Activated gamma-delta T cell treated with Interleukin-2 at 50 U/mL for 16 hours (primary cell): ENCODE measurements at regions not wholly inside any gene's neighbourhood (a gene's known extent, or its start where the extent isn't known, plus 50 kb on each side); places are given as distances from the start of the nearest gene placed in this dataset.
"Not testable (repeated sequence)": the region's sequence is repeated elsewhere in the genome, so short reads cannot be mapped to it uniquely, and the experiment has no call there.

Experiments
- DNase-seq: peaks from one replicate; pipeline ENCODE4 v3.0.0-alpha.2; 2020

- not testable (repeated sequence) for DNase-seq
These were observed 102.8 kb upstream of the KCNMA1 start for GRCh38 chr10:77740396-77740795.

GRCh38 chr10:77738496-77739158 lies 101.0 kb upstream of the KCNMA1 start:
- no peak for DNase-seq

- no peak for DNase-seq
These were observed 100.0 kb upstream of the KCNMA1 start for GRCh38 chr10:77737608-77738007.

DNA sequence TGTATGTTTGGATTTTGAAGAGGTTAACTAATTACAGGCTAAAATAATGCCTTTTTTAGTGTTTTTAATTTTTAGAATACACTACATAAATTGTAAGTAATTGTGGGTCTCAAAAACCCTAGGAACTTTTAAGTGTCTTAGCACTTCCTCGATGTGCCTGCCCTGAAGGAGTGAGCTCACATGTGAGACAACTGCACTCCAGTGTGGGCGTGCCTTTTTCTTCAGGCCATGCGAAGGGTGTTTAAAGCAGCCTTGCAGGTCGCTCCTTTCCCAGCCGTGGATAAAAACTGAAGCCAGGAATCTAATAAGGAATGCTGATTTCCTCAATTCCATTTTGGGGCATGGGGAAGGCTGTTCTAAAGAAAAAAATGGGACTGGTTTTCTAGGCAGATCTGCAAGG lies 97.5 kb upstream of the KCNMA1 start:
- not testable (repeated sequence) for DNase-seq

GRCh38 chr10:77732213-77733003 lies 94.8 kb upstream of the KCNMA1 start:
- DNase-seq: no peak

DNA sequence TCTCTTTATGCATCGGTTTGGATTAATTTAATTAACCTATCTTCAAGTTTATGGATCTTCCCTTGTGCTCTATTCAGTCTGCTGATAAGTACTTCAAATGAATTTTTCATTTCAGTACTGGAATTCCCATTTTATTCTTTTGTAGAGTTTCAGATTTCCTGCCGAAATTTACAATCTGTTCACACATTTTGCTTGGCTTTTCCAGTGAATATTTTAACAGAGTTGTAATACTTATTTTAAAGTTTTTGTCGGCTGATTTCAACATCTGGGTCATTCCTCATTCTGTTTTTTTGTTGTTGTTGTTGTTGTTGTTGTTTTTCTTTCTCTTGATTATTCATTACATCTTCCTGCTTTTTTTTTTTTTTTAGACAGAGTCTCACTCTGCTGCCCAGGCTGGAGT lies 89.9 kb upstream of the KCNMA1 start:
- DNase-seq: no peak

DNA sequence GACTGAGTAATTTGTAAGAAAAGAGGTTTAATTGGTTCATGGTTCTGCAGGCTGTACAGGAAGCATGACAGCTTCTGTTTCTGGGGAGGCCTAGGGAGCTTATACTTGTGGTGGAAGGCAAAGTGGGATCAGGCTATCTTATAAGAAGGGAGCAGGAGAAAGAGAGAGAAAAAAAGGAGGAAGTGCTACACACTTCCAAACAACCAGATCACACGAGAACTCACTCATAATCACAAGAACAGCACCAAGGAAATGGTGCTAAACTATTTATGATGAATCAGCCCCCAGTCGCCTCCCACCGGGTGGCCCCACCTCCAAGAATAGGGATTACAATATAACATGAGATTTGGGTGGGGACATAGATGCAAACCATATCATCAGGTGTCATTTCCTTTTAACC lies 89.1 kb upstream of the KCNMA1 start:
- no peak for DNase-seq

- DNase-seq: no peak
These were observed 88.7 kb upstream of the KCNMA1 start for GRCh38 chr10:77726301-77726700.

- no peak for DNase-seq
These were observed 87.2 kb upstream of the KCNMA1 start for GRCh38 chr10:77724820-77725219.

DNA sequence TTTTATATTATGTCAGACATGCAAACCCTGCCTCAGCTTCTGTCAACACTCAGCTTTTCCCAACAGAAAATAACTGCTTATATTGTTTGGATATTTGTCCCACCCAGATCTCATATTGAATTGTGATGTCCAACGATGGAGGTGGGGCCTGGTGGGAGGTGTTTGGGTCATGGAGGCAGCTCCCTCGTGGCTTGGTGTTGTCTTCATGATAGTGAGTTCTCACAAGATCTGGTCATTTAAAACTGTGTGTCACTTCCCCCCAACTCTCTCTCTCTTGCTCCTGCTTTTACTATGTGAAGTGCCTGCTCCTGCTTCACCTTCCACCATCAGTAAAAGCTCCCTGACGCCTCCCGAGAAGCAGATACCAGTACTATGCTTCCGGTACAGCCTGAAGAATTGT lies 85.8 kb upstream of the KCNMA1 start:
- DNase-seq: no peak

- not testable (repeated sequence) for DNase-seq
These were observed 85.3 kb upstream of the KCNMA1 start for GRCh38 chr10:77722956-77723355.

- DNase-seq: no peak
These were observed 84.2 kb upstream of the KCNMA1 start for GRCh38 chr10:77721815-77722214.

DNA sequence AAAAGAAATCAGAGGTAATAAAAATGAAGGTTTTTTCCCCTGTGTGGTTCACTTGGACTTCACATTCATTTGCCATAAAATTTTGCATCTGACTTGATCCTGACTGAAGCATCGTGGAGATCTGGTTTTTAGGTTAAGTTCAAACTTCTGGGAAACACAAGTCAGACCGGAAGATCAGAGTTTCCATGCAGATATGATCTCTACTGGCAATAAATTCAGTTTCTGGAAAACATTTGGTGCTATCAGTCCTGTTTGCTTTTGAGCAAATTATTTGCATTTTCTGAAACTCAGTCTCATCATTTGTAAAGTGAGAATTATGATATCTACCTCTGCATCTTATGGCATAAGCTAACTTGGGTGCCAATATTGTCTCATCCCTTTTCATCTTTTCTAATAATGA lies 81.3 kb upstream of the KCNMA1 start:
- DNase-seq: no peak

DNA sequence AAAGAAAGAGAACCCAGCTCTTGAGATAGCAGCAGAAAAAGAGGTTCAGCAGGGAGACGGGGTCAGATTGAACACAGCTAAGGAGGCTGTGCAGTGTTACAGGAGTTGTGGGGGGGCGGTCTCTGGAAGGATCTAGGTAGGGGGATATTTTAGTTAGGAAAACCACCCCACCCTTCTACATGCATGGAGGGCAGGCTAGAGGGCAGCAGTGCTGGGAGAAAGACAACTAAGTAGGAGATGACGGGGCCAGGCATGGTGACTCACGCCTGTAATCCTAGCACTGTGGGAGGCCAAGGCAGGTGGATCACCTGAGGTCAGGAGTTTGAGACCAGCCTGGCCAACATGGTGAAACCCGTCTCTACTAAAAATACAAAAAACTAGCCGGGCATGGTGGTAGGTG lies 80.7 kb upstream of the KCNMA1 start:
- DNase-seq: not testable (repeated sequence)

DNA sequence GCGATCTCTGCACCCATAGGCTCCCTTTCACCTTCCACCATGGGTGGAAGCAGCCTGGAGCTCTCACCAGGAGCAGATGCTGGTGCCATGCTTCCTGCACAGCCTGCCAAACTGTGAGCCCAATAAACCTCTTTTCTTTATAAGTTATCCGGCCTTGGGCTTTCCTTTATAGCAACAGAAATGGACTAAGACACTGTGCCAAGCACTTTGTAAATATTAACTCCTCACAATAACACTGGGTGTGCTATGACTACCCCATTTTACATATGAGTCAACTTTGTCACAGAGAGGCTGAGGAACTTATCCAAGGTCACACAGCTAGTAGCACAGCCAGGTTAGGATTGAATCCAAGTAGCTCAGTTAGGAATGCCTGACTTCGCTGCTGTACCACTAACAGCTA lies 79.7 kb upstream of the KCNMA1 start:
- no peak for DNase-seq

DNA sequence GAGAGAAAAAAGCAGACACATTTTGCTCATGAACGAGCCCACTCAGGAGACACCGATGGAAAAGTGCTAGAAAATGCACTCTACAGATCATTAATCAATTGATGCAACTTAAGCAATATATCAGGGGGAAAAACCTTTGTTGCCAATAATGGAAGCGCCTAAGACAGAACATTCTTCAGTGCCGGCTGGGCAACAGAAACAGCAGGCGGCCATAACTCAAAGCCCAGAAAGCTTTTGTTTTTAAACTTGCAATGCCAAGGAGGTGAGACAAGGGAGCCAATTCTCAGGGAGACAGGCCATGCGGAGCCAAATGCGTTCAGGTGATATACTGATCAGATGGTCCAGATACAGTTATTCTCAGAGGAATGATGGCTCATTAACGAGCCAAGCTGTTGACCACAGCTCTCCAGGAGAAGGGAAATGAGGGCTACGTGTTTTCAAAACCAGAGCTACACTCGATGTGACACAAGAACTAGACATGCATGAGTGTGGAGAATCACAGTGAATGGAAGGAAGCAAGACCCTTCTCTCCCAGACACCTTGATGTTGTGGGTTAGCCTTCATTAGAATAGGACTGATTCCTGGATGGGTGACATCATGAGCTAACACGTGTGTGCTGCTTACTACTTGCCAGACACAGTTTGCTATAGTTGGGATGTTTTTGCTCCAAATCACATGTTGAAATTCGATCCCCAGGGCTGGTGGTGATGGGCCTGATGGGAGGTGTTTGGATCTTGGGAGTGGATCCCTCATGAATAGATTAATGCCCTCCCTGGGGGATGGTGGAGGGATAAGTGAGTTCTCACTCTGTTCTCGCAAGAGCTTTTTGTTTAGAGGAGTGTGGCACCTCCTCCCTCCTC lies 79.1 kb upstream of the KCNMA1 start:
- no peak for DNase-seq

DNA sequence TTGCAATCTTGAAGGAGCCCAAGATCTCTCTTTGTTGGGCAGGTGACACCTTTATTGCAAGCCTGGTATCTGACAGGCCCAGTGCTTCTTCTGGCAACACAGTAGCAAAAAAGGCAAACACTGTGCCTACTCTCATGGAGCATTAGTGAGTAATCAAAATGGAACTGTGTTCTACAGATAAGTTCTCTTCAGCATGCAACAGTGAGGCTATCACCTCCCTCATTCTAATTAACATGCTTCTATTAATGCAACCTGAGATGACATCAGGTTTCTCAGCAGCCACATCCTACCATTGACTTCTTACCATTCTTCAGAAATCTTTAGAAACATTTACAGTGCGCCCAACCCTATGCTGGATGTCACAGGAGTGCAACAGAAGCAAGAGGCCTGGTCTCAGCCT lies 77.9 kb upstream of the KCNMA1 start:
- no peak for DNase-seq

- no peak for DNase-seq
These were observed 77.5 kb upstream of the KCNMA1 start for GRCh38 chr10:77715088-77715487.

DNA sequence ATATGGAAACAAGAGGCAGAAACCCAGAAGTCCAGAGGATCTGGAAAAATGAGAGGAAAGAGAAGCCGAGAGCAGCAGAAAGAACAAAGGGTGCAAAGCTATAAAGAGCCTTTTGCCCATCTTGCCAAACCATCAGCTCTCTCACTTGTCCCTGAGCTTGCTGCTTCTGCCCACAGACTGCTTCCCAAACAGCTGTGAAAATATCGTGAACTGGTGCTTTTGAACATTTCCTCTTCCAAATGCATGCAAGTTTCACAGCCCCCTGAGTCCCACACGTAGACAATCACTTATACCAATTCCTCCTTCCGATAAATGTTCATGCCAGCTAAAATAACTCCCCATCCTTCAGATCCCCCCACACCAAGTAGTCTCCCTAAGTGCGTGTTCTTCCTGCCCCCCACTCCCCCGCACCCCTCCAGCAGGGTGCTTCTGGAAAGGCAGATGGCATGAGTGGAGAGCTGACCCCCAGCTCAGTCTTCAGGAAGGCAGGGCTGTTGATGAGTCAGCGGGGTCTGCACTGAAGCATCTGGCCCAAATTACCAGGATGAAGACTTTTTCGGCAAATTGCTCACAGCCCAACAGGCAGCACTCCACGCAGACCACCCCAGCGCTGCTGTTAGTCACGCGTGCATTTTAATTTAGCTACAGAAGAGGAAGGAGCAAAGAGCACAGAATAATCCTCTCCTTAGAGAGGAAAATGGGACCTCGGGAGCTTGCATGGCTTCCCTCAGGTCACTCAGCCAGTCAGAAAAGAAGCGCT lies 76.1 kb upstream of the KCNMA1 start:
- DNase-seq: no peak

GRCh38 chr10:77712207-77712606 lies 74.6 kb upstream of the KCNMA1 start:
- no peak for DNase-seq

- DNase-seq: no peak
These were observed 74.1 kb upstream of the KCNMA1 start for GRCh38 chr10:77711683-77712049.

GRCh38 chr10:77710759-77711682 lies 73.4 kb upstream of the KCNMA1 start:
- DNase-seq: peak; percentile 68
